Skin epidermis (tissue), 12 donors: ENCODE measurements at regions not wholly inside any gene's neighbourhood (a gene's known extent, or its start where the extent isn't known, plus 50 kb on each side); places are given as distances from the start of the nearest gene placed in this dataset.
"Not testable (repeated sequence)": the region's sequence is repeated elsewhere in the genome, so short reads cannot be mapped to it uniquely, and the experiment has no call there.

Experiments used
- H3K27ac ChIP-seq, 21 experiments: fragments of 200-600 bp; sonication (generic) in 11 of 21; one replicate each; pipeline ENCODE4 v1.5.0; 2020; ENCODE audit warnings: mild to moderate bottlenecking in 3 of 21, inconsistent platforms in 2 of 21, moderate library complexity in 2 of 21
- H3K4me3 ChIP-seq, 7 experiments: fragments of 200-600 bp; sonication (generic) in 2 of 7; one replicate each; pipeline ENCODE4 v1.5.0; 2020; ENCODE audit warnings: inconsistent platforms in 2 of 7, mild to moderate bottlenecking in 2 of 7, moderate library complexity in 1 of 7

GRCh38 chr13:46498650-46499049 lies 54.3 kb upstream of the LRCH1 start:
- no peak overlapping the region for H3K4me3 ChIP-seq
- no peak overlapping the region for H3K27ac ChIP-seq

GRCh38 chr13:46496086-46496485 lies 56.9 kb upstream of the LRCH1 start:
- H3K4me3 ChIP-seq = no peak overlapping the region
- H3K27ac ChIP-seq = peak overlapping the region in 2 of 21 experiments; percentile 17 to 37

- Histone ChIP-seq H3K27ac (peak overlapping the region in 2 of 21 experiments; percentile 17 to 37), H3K4me3 (no peak overlapping the region)
Measured at GRCh38 chr13:46495651-46496050, 57.3 kb upstream of the LRCH1 start.

DNA sequence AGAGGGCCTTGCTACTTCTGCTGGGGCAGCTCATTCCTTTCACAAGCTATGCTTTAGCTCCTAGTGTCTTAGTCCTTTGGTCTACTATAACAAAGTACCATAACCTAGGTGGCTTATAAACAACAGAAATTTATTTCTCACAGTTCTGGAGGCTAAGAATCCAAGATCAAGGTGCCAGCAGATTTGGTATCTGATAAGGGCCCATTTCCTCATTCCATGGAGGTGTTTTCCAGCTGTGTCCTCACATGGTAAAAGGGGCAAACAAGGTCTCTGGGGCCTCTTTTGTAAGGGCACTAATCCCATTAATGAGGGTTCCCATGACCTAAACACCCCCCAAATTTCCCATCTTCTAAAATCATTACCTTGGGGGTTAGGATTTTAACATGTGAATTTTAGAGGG lies 57.9 kb upstream of the LRCH1 start:
- Histone ChIP-seq H3K27ac (peak overlapping the region in 1 of 21 experiments; percentile 14), H3K4me3 (no peak overlapping the region)

GRCh38 chr13:46492946-46493345 lies 60.0 kb upstream of the LRCH1 start:
- Histone ChIP-seq H3K4me3 (no peak overlapping the region), H3K27ac (no peak overlapping the region)

DNA sequence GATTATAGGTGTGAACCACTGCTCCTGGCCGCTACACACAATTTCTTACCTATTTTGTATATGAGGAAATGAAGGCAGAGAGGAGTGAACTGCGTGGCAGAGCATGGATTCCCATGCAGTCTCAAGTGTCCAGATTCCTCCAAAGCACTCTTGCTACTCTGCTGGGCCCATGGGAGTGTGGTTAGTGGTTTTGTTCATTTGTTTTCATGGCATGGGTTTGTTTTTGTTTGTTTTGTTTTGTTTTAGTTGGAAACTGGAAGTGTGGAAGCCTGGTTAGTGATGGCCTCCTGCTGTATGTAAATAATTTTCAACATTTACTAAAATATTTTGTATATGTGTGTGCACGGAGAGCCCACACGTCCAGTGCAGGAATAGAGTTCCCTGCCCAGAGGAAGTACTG lies 61.3 kb upstream of the LRCH1 start:
- H3K4me3 ChIP-seq = no peak overlapping the region

DNA sequence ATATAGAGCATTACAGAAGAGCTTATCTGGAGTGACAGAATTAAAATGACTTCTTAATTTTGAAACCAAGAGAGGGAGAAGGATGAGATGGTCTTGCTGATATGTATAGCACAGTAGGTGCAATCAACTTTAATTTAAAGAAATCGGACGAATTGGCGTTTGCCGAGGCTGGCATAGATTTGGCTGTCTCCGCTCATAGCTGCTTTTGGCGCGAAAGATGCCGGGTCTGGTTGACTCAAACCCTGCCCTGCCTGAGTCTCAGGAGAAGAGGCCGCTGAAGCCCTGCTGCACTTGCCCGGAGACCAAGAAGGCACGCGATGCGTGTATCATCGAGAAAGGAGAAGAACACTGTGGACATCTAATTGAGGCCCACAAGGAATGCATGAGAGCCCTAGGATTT lies 62.3 kb upstream of the LRCH1 start:
- H3K4me3 ChIP-seq = not testable (repeated sequence)
- H3K27ac ChIP-seq = peak overlapping the region in 7 of 21 experiments; percentile 16 to 80 (median 39)

More for the DNA sequence above, 61.3 kb upstream of the LRCH1 start:
- H3K27ac ChIP-seq = no peak overlapping the region

DNA sequence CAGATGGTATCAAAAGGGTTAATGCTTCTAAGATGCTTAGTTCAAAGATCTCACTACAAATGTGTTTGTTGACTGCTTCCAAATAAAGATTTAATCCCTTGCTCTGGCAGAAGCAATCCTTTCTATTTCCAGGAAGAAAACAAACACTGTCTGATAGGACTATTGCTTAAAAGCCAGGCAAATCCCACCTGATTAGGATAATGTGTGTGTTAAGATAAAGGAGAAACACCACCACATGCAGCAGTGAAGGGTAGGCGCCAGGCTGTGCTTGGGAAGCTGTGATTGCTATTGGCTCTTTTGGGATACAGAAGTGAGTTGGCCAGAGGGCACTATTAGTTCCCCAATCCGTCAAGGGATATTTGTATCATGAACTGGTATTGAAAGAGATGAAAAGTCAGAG lies 62.8 kb upstream of the LRCH1 start:
- peak overlapping the region in 11 of 21 experiments; percentile 16 to 80 (median 46) for H3K27ac ChIP-seq
- no peak overlapping the region for H3K4me3 ChIP-seq

DNA sequence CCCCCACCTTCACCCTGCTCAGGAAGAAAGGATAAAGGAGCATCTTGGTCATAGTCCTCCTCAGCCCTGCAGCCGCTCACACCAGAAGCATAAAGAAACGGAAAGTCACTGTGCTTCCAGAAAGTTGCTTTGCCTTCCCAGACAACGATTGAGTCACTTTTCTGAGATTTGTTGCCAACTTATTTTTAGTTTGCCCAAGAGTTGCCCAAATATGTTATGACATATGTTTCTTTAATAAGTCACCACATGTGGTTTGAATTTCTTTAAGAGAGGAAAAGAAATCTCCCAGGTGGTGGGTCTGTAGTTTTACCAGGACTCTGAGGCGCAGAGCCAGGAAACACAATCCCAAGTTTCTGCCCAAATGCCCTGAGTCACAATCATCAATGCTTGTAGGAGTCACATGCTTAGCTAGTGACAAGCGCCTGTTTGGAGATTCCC lies 63.4 kb upstream of the LRCH1 start:
- H3K4me3 ChIP-seq = no peak overlapping the region
- H3K27ac ChIP-seq = peak overlapping the region in 10 of 21 experiments; percentile 25 to 80 (median 38)

DNA sequence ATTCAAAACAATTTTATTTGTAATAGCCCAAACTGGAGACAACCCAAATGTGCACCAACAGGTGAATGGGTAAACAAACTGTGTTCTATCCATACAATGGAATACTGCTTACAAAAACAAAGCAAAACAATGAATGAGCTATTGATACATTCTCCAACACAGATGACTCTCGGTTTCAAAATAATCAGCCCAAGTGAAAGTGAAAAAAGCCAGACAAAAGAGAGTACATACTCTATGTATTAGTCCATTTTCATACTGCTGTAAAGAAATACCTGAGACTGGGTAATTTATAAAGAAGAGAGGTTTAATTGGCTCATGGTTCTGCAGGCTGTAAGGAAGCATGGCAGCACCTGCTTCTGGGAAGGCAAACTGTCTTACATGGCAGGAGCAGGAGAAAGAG lies 65.2 kb upstream of the LRCH1 start:
- no peak overlapping the region for H3K27ac ChIP-seq

DNA sequence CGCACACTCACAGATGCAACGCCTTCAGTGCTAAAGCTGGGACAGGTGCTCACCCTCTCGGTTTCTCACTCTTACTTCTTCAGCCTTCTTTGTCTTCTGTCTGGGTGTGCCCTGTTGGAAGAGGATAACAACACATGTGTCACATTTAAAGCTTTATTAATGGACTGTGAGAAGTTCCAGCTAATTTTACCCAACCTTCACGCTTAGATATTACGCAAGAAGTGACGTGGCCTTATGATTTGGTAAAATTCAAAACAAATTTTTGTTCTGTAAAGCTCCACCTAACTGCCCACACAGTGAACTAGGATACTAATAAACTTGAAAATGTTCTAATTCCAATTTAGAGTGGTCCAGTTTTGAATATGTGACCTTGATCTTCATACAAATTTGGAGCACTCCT lies 66.7 kb upstream of the LRCH1 start:
- H3K27ac ChIP-seq = no peak overlapping the region
- H3K4me3 ChIP-seq = no peak overlapping the region

More for the DNA sequence above, 65.2 kb upstream of the LRCH1 start:
- no peak overlapping the region for H3K4me3 ChIP-seq

GRCh38 chr13:46484561-46484960 lies 68.4 kb upstream of the LRCH1 start:
- H3K27ac ChIP-seq = no peak overlapping the region
- no peak overlapping the region for H3K4me3 ChIP-seq

GRCh38 chr13:46481166-46481565 lies 71.8 kb upstream of the LRCH1 start:
- Histone ChIP-seq H3K27ac (no peak overlapping the region), H3K4me3 (no peak overlapping the region)

DNA sequence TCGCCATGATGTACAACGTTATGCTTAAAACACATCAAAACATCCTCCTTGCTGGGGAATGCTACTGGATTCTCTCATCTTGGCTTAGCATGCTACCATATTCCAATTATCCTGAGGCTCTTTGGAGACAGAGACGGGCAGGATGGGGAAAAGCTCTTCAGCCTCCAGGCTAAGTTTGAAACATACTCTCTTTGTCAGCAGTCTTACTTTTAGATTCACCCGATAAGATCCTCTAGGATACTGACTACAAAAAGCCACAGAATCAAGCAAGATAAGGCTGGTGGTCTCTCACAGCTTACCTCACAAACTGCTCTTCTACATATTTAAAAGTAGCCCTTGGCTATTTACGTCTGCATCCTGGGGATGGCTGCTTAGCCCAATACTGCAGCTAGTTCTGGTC lies 72.8 kb upstream of the LRCH1 start:
- Histone ChIP-seq H3K27ac (no peak overlapping the region), H3K4me3 (no peak overlapping the region)

DNA sequence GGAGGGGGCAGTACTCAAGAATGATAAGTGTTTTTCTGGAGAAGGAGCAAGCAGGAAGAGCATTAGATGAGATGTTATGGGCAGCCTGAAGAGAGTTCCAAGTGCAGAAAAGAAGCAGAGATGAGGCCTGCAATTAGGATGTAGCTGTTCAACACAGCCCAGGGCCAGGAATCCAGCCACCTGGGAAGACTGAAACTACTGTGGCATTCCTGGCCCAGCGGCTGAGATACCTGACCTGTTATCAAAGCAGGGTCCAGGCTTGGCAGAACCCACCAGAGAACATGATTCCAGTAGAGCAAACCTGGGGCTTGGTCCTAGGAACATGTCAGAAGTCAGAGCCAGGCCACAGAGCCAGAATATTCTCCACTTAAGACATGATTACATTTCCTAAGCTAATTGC lies 73.3 kb upstream of the LRCH1 start:
- no peak overlapping the region for H3K4me3 ChIP-seq
- no peak overlapping the region for H3K27ac ChIP-seq

GRCh38 chr13:46479283-46479682 lies 73.7 kb upstream of the LRCH1 start:
- Histone ChIP-seq H3K27ac (no peak overlapping the region), H3K4me3 (no peak overlapping the region)

DNA sequence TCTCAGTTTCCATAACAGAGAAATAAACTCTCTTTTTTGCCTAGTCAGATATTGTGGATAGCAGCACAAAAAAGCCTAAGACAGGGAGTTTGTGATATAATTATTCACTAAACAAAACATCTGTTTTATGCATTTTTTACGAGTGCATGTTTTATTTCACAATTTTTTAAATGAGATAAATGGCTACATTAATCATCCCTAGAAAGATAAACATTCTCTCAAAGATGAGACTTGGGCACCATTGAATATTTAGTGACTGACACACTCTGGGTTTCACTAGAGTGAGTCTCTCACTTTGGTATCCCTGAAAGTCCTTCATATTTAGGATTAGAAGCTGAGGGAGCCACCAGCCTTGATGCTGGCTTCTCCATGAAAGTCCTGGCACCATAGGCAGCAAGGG lies 74.3 kb upstream of the LRCH1 start:
- Histone ChIP-seq H3K27ac (no peak overlapping the region), H3K4me3 (no peak overlapping the region)

DNA sequence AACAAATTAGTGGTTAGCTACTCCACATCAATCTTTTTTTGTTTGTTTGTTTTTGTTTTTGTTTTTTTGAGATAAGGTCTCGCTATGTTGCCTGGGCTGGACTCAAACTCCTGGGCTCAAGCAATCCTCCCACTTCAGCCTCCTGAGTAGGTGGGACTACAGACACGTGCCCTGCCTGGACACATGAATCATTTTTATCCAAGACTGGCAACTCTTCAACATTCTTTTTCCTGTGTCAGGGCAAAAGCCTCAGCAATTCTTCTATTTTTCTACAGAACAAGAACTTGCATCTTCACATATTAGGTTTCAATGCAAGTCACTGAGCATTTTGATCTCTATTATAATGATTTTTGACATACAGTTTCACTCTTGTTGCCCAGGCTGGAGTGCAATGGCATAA lies 76.8 kb upstream of the LRCH1 start:
- Histone ChIP-seq H3K4me3 (no peak overlapping the region), H3K27ac (peak overlapping the region in 3 of 21 experiments; percentile 4 to 24 (median 17))

GRCh38 chr13:46475541-46475991 lies 77.4 kb upstream of the LRCH1 start:
- H3K27ac ChIP-seq = peak overlapping the region in 2 of 21 experiments; percentile 17 to 47
- no peak overlapping the region for H3K4me3 ChIP-seq

DNA sequence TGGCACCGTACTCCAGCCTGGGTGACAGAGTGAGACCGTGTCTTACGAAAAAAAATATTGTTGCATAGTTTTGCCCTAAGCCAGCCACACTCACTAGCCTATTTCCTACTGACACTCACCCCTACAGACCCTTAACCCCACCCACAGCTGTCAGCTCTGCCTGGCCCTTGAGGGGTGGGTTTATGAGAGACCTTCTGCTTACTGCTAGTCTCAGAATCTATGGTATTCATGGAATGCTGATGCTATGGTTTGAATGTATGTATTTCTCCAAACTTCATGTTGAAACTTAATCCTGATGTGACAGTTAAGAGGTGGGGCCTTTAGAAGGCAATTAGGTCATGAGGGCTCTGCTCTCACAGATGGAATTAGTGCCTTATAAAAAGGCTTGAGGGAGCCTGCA lies 79.2 kb upstream of the LRCH1 start:
- Histone ChIP-seq H3K27ac (no peak overlapping the region), H3K4me3 (no peak overlapping the region)

DNA sequence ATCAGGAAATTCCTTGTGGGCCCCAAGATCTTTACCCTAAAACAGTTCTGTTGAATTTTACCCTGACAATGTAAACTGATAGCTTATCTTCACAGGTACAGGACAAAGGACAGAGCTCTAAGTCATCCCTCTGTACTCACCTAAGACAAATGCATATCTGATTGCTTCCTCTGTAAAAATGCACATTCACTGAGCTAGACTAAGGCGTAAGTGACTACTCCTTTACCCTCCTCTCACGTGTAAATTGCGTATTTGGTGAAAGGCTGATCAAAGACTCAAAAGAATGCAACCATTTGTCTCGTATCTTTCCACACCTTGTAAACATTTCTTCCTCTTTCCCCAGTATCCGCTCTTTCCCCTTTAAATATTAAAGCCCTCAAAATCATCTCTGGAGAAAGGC lies 80.6 kb upstream of the LRCH1 start:
- Histone ChIP-seq H3K27ac (no peak overlapping the region), H3K4me3 (no peak overlapping the region)

DNA sequence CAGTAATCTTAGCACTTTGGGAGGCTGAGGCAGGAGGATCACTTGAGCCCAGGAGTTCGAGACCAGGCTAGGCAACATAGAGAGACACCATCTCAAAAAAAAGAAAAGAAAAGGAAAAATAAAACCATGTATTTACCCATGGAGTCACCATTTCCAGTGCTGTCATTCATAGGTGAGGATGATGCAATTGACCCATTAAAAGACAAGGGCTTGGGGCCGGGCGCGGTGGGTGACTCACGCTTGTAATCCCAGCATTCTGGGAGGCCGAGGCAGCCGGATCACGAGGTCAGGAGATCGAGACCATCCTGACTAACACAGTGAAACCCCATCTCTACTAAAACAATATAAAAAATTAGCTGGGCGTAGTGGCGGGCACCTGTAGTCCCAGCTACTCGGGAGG lies 82.6 kb upstream of the RUBCNL start:
- H3K4me3 ChIP-seq, H3K27ac ChIP-seq: not testable (repeated sequence)
